B cell (primary cell): ENCODE measurements at regions not wholly inside any gene's neighbourhood (a gene's known extent, or its start where the extent isn't known, plus 50 kb on each side); places are given as distances from the start of the nearest gene placed in this dataset.

Source experiments
- ATAC-seq: fragments of 200-7000 bp; cut with Tn5 transposase; one replicate; pipeline ENCODE4 v1.10.0; 2021; ENCODE audit warnings: low read depth, mild to moderate bottlenecking, moderate number of reproducible peaks, moderate library complexity
- CTCF ChIA-PET: fragments of 350-600 bp; sonication (Branson Sonifier 250); formaldehyde crosslinking; loops from one replicate; lab custom pipeline; 2021; ENCODE audit warnings: antibody characterized with exemption, inconsistent platforms; lab: Charles Lee
- POLR2A ChIA-PET: fragments of 350-600 bp; sonication (Branson Sonifier 250); formaldehyde crosslinking; loops from one replicate; lab custom pipeline; 2021; ENCODE audit warnings: antibody characterized with exemption; lab: Charles Lee
- DNase-seq: peaks from one replicate; pipeline ENCODE4 v3.0.0; 2013
- H2AFZ ChIP-seq: 2 replicates; pipeline ENCODE4 v1.6.1; 2012; ENCODE audit warnings: mild to moderate bottlenecking, low read depth, low read length; ENCODE audit not compliant: insufficient read depth, poor library complexity, severe bottlenecking
- H3K27ac ChIP-seq, 2 donors: 1 replicate in 1 of 2; 2 replicates in 1 of 2; pipeline ENCODE4 v1.5.1; 2012 to 2013; ENCODE audit warnings: low read length in 2 of 2, mild to moderate bottlenecking in 2 of 2, moderate library complexity in 1 of 2
- H3K27me3 ChIP-seq, 4 experiments: fragments of 200-600 bp in 1 of 4; sonication (generic) in 1 of 4; replicated peaks in 1 of 4; 1 replicate in 2 of 4; 2 replicates in 2 of 4; pipeline versions ENCODE4 v1.6.1 to v1.7.0; 2013 to 2016; ENCODE audit warnings: low read length in 3 of 4, mild to moderate bottlenecking in 2 of 4, mixed read lengths in 1 of 4, moderate library complexity in 1 of 4; ENCODE audit not compliant: insufficient read depth in 4 of 4, control insufficient read depth in 3 of 4; ENCODE audit errors: control extremely low read depth in 1 of 4
- H3K36me3 ChIP-seq, 2 experiments: replicated peaks in 1 of 2; 1 replicate in 1 of 2; 2 replicates in 1 of 2; pipeline versions ENCODE4 v1.6.1 to v1.7.1; 2013; ENCODE audit warnings: low read length in 1 of 2; ENCODE audit not compliant: insufficient read depth in 2 of 2, control insufficient read depth in 1 of 2; ENCODE audit errors: control extremely low read depth in 1 of 2, extremely low read depth in 1 of 2
- H3K4me1 ChIP-seq, 2 donors: fragments of 200-600 bp in 1 of 2; sonication (generic) in 1 of 2; 1 replicate in 1 of 2; 2 replicates in 1 of 2; pipeline versions ENCODE4 v1.5.1 to v1.6.1; 2013 to 2017; ENCODE audit warnings: low read length in 2 of 2; ENCODE audit not compliant: control insufficient read depth in 2 of 2, insufficient read depth in 2 of 2
- H3K4me2 ChIP-seq: replicated peaks from 2 replicates; pipeline ENCODE3; 2012; ENCODE audit warnings: mild to moderate bottlenecking, low read depth, low read length; ENCODE audit not compliant: poor library complexity, severe bottlenecking
- H3K4me3 ChIP-seq, 5 experiments: fragments of 200-600 bp in 1 of 5; sonication (generic) in 1 of 5; 1 replicate in 3 of 5; 2 replicates in 2 of 5; pipeline versions ENCODE4 v1.5.1 to v1.7.0; 2011 to 2016; ENCODE audit warnings: low read length in 4 of 5, mild to moderate bottlenecking in 4 of 5, low read depth in 2 of 5, control low read depth in 1 of 5, moderate library complexity in 1 of 5; ENCODE audit not compliant: insufficient read depth in 1 of 5; ENCODE audit errors: control extremely low read depth in 1 of 5, extremely low read depth in 1 of 5
- H3K79me2 ChIP-seq: fragments of 200-600 bp; sonication (generic); one replicate; pipeline ENCODE4 v1.6.0; 2016; ENCODE audit warnings: low read length; ENCODE audit not compliant: control insufficient read depth, insufficient read depth
- H3K9ac ChIP-seq: fragments of 200-600 bp; sonication (generic); 2 replicates; pipeline ENCODE4 v1.6.1; 2017; ENCODE audit warnings: mild to moderate bottlenecking, low read length, moderate library complexity
- H3K9me3 ChIP-seq, 3 donors: one replicate each; pipeline versions ENCODE4 v1.6.1 to v1.7.1; 2013; ENCODE audit warnings: low read length in 2 of 3; ENCODE audit not compliant: control insufficient read depth in 2 of 3, insufficient read depth in 1 of 3; ENCODE audit errors: control extremely low read depth in 1 of 3
- H4K20me1 ChIP-seq: 2 replicates; pipeline ENCODE4 v1.6.0; 2012; ENCODE audit warnings: mild to moderate bottlenecking, low read length; ENCODE audit not compliant: insufficient read depth, control insufficient read depth, poor library complexity, severe bottlenecking
- H3K27ac Mint-ChIP-seq: one replicate; pipeline ENCODE4 v1.8.0; 2021; ENCODE audit warnings: mixed read lengths
- H3K27me3 Mint-ChIP-seq: one replicate; pipeline ENCODE4 v1.8.0; 2021; ENCODE audit warnings: mixed read lengths
- H3K4me1 Mint-ChIP-seq: one replicate; pipeline ENCODE4 v1.8.0; 2021; ENCODE audit warnings: mixed read lengths
- H3K4me3 Mint-ChIP-seq: one replicate; pipeline ENCODE4 v1.8.0; 2021; ENCODE audit warnings: mixed read lengths
- H3K9me3 Mint-ChIP-seq: one replicate; pipeline ENCODE4 v1.8.0; 2022; ENCODE audit warnings: mixed read lengths; ENCODE audit not compliant: insufficient read depth
- CTCF ChIP-seq: fragments of 200-600 bp; IDR thresholded peaks from one replicate; pipeline ENCODE4 v1.8.0; 2022; ENCODE audit warnings: antibody characterized with exemption, mild to moderate bottlenecking
- EZH2 ChIP-seq: IDR thresholded peaks from 2 replicates; pipeline ENCODE4 v1.6.1; 2012; ENCODE audit warnings: borderline replicate concordance, low read depth, mild to moderate bottlenecking, moderate library complexity, low read length; ENCODE audit not compliant: insufficient read depth, poor library complexity, severe bottlenecking
- WGBS: methylation state at CpG from one replicate; pipeline ENCODE4 v1.1.5; 2013; ENCODE audit warnings: missing lambda C conversion rate; ENCODE audit not compliant: insufficient coverage; 5-methylcytosine and 5-hydroxymethylcytosine counted together
- intact Hi-C: fragments of 100-400 bp; cut with micrococcal nuclease; formaldehyde crosslinking; loops from one replicate; pipeline ENCODE4 v1.10.0; 2022

- DNase-seq = no peak
- no peak for TF ChIP-seq EZH2
- TF ChIP-seq CTCF = no peak
- CTCF ChIA-PET = no interaction called here
- Histone ChIP-seq H3K4me2 (no peak overlapping the region), H3K27me3 (peaks cover 0 to 3% (median 0%) of the 10 kb centered on the region in 4 experiments), H3K4me1 (no peaks in the 10 kb centered on the region), H3K27ac (no peak overlapping the region), H4K20me1 (no peaks in the 10 kb centered on the region), H3K9ac (no peak overlapping the region), H2AFZ (no peak overlapping the region), H3K79me2 (no peaks in the 10 kb centered on the region), H3K36me3 (no peaks in the 10 kb centered on the region), H3K9me3 (no peaks in the 10 kb centered on the region), H3K4me3 (no peak overlapping the region)
- Mint-ChIP-seq H3K4me3 (no peak overlapping the region), H3K4me1 (no peaks in the 10 kb centered on the region), H3K27ac (no peak overlapping the region), H3K9me3 (no peaks in the 10 kb centered on the region), H3K27me3 (peaks cover 30% of the 10 kb centered on the region)
- WGBS = 83% methylated on average over 15 of the region's 20 CpGs
- POLR2A ChIA-PET = no interaction called here
- intact Hi-C loops = no loop called here
- no peak for ATAC-seq
Observed at GRCh38 chr2:235232449-235233433, 261.1 kb upstream of the AGAP1 start.

- Histone ChIP-seq H3K4me2 (no peak overlapping the region), H3K9me3 (no peaks in the 10 kb centered on the region), H3K79me2 (no peaks in the 10 kb centered on the region), H3K36me3 (no peaks in the 10 kb centered on the region), H3K27ac (no peak overlapping the region), H3K27me3 (peaks cover 0 to 3% (median 0%) of the 10 kb centered on the region in 4 experiments), H3K4me3 (no peak overlapping the region), H2AFZ (no peak overlapping the region), H4K20me1 (no peaks in the 10 kb centered on the region), H3K4me1 (no peaks in the 10 kb centered on the region), H3K9ac (no peak overlapping the region)
- Mint-ChIP-seq H3K4me3 (no peak overlapping the region), H3K27ac (no peak overlapping the region), H3K27me3 (peaks cover 29% of the 10 kb centered on the region), H3K9me3 (no peaks in the 10 kb centered on the region), H3K4me1 (no peaks in the 10 kb centered on the region)
- TF ChIP-seq EZH2 (no peak), CTCF (no peak)
- no CpG with 5 or more reads among the region's 6 CpGs for WGBS
- ChIA-PET CTCF (no interaction called here), POLR2A (no interaction called here)
- ATAC-seq (no peak), DNase-seq (no peak)
- intact Hi-C loops = no loop called here
Observed at GRCh38 chr2:235234736-235235135, 259.1 kb upstream of the AGAP1 start.
